NOMO-1 treated with DMSO at 0.1 percent for 48 hours (cell line): ENCODE measurements at regions not wholly inside any gene's neighbourhood (a gene's known extent, or its start where the extent isn't known, plus 50 kb on each side); places are given as distances from the start of the nearest gene placed in this dataset.

Experiments
- DNase-seq: peaks from one replicate; lab custom pipeline; 2025; ENCODE audit not compliant: unreplicated experiment; lab: John Stamatoyannopoulos, UW

DNA sequence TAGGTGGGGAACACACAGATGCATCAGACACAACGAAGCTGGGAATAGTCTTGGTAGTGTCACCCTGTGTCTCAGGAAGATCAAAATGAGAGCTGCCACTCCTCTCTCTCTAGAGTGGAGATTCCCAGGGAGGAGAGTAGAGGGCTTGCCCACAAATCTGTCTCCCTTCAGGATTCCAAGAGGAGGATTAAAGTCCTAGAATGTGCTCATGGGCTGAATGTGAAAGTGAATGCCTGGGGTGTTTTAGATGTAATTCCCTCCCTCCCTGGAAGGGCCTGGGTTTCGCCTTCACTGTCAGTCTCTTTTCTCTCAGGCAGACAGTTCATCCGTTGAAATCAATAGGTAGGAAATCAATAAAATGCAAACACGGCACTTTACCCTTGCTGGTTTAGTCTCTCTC is 282.6 kb upstream of the PPARGC1A start:
- DNase-seq: no peak

DNA sequence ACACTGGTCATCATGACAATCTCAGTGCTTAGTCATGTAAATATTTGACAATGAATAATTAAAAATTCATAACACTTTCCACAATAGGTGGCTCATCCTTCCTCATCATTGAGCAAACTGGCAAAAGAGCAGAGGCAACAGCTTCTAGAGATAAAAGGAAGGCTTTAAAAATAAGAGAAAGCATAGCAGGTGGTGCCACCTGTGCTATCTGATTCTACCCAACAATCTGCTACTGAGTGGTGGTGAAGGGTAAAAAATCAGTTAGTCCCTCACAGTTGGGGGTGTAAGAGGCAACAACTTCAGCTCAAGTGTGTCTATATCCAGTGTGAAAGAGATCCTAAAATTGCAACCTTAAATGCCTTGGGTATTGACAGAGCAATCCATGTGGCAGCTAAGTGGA is 280.1 kb upstream of the PPARGC1A start:
- DNase-seq: no peak

DNA sequence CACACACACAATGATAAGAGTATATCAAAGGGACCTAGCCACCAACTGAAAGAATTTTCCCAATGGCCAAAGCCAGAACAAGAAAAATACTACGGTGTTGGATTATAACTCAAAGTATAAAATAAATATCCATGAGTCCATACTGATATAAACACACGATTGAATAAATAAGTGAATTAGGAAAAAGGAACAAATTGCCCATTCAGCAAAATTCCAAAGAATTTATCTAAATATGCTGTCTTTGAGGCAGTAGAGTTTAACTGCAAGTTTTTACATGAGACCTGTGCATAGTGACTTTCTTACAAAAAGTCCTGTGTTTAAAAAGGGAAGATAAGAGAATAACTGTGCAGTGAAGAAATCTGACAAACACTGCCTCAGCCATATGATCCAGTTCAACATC is 278.8 kb upstream of the PPARGC1A start:
- DNase-seq: no peak

DNA sequence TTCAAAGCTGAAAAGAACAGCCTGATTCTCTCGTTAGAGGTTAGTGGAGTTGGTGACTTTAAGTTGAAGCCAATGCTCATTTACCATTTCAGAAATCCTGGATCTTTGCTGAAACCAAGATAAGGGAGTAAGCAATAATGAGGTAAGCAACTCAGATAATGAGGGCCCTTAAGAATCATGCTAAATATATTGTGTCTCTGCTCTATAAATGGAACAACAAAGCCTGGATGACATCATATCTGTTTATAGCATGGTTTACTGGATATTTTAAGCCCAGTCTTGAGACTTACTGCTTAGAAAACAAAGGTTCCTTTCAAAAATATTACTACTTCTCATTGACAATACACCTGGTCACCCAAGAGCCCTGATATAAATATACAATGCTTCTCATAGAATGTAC is 276.7 kb upstream of the PPARGC1A start:
- DNase-seq: no peak

DNA sequence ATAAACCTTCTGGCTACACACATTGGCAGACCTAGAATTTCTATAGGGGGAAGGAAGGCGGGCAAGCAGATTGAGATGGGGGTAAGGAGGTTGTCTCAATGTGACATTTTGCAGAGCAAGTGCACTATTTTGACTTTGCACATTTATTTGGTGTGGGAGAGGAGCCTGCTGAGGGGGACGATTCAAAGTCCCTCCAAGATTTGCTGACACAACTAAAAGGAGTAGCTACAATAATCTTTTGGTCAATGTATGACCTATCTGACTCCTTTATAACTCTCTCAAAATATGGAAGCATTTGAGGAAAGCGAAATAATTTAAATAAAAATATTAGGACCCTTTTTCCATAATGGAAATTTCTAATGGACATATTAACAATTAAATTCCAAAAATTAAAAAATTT is 274.9 kb upstream of the PPARGC1A start:
- no peak for DNase-seq

DNA sequence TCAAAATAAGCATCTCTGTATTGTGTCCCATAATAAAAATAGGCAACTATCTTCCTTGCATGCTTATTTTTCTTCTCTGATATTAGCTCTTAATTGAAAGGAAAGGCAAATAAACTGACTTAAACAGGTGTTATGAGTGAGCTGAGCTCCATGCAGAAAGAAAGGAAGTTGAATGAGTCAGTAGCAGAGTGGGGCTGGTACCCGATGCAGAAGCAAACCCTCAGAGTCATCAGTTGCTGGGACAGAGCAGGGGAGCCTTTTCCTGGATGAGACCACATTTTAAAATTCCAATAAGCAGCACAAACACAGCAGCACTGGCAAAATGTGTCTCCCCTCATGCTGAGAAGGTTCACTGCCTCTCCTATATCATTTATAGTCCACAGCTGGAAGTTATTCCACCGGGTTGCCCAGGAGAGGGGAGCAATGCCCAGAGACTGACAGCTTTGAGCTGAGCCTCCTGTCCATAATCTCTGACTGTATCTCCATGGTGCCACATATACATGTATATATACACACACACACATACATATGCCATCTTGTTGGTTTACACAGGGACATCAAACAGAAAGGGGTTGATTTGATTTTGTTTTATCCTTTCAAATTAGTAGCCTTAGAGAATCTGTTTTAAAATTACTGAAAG is 274.3 kb upstream of the PPARGC1A start:
- no peak for DNase-seq

DNA sequence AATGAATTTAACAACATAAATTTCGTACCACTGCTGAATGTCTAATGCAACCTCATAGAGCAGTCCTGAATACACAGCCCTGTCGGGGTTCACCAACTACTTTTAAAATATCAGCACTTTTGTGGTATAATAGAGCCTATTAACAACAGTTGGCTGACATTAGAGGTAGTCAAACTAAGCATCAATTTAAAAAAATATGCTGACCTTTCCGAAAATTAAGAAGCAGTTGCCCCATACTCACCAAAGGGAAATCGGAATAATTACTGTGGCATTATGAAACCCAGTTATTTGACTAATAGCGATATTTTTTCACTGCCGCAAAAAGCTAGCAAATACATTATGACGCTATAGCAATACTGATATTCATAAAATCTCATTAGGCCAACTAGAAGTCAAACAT is 273.5 kb upstream of the PPARGC1A start:
- no peak for DNase-seq

DNA sequence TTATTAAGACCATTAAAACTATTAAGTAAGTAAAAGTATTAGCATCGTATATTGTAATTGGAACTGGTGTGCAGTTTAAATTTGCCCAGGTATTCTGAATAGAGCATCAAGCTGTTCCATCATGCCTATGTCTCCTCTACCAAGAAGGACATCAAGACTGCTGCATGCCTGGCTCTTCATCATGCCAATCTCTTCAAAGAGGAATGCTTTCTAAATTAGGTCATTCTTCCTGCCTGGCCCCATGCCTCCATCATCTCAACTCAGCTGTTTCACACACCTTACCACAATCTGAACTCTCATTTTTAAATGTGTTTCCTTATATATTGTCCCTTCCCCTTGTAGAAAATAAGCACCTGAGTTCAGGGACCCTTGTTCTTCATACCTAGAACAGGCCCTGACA is 270.5 kb upstream of the PPARGC1A start:
- no peak for DNase-seq

DNA sequence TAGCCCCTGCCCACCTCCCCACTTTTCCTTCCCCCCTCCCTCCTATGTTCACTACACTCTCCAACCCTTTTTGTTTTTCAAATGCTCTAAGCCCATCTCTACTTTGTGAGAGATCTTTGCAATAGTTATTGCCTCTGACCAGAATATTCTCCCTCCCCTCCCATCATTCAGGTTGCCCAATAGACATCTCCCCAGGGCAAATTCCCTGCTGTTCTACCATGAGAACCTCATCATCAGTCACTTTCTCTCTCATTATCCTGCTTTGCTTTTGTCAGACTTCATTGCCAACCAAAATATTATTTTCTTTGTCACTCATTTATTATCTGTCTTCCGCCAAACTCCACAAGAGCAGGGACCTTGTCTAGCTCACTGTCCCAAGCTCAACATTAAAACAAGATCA is 268.2 kb upstream of the PPARGC1A start:
- DNase-seq: no peak

DNA sequence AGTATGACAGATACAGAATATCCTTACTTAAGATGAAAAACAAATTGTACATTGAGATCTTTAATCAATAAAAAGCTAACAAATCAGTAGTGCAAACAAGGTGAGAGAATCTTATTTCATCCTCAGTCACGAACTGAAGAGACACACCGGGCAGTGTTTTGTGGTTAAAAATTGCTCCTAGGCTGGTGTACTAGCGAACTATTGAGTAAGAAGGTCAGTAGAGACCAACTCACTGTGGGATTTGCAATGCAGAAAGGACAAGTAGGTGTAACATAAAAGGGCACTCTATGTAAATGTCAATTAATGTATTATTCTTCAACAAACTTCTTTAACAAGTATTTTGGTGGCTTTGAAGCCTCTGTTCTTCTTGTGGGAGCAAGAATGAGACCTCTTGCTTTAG is 260.2 kb upstream of the PPARGC1A start:
- no peak for DNase-seq

DNA sequence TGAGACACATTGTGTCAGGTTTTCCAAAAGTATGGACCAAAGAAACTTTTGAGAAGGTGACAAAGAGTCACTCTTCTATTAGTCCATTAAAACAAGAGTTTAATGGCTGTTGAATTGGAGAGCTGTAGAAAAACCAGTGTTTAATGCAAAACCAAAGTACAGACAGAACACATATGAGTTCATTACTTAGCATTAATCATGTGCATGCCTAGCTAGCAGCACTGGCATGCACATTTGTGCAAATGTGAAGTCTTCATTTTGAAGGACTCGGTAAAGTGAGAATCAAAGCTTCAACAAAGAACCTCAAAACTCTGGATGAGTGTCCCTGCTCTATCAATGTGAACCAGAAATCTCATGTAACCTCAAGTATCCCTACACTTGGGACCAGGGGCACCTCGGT is 256.3 kb upstream of the PPARGC1A start:
- no peak for DNase-seq

DNA sequence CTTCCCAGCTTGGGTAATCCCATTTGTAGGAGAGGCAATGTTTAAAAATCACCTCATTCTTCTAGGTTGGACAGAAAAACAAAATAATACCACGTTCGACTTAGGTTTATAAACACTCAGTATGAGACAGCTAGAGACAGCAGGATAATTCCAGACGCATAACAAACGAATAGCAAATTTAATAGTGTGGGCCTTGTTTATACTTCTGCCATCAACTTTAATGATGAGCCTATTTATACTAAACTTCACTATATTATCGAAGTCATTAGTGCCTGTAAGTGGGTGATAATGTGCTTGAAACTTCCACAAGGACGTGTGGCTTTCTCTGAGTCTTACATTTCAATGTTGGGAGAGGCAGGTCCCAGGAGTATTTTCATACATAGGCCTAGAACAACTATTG is 255.7 kb upstream of the PPARGC1A start:
- DNase-seq: no peak

DNA sequence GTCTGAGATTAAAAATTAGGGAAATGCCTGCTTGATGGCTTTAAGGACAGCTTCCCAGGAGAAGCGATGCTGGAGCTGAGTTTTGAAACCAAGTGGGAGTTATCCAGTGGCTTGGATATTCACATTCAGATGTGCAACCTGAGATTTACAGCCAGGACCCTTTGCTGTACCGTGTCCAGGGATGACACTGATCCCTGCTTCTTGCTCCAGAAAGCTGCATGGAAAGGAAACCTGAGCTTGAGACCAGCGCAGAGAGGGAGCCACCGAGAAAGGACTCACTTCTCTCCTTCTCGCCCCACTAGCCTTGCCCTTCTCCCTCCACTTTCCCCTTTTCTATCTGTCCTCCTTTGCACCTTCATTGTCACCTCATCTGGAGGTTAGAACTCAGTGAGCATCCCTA is 254.5 kb upstream of the PPARGC1A start:
- DNase-seq: no peak

DNA sequence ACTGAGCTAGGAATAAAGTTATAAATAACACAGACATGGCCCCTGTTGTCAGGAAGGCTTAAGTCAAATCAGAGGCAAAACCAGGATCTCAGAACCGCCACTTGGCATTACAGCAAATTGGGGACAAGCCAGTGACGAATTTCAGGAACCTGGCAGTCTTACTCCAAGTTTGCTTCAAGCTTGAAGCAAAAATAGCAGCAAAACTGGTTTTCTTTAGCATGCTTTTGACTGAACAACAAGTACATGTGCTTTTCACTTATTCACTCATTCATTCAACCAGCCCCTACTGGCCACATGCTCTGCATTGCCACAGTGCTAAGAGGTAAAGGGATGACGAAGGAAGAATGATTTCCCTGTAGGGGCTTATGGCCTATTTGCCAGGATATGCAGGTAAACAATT is 253.9 kb upstream of the PPARGC1A start:
- no peak for DNase-seq

DNA sequence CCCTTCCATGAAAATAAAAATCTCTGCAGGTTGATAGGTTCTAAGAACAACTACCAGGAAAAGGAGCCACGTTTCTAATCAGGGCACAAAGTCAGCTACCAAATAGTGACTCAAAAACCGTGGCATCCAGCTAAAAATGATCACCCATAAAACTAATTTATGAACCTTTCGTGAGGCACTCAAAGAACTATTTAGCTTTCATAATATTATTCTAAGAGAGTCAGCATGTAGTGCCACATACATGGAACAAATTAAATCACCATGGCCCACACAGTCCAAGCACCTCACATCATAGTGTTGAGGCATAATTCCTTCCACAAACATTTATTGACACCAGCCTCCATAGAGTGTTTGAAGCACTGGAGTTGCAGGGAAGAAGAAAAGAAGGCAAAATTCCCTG is 252.0 kb upstream of the PPARGC1A start:
- no peak for DNase-seq

DNA sequence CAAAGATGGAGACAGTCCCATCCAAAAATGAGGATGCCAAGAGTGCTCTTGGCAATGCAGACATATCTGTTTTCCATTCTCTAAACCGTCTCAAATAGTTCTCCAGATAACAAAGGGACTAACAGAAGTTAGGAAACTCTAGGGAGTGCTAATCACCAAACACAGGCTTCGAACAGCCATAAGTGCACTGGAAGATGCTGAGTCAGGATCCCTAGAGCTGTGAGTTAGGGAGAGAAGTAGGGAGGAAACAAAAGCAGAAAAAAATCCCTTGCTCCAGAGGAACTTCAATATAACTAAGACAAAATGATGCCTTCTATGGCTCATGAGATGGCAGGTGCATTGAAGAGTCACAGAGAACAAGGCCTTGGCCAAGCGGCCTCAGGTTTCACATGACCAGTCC is 251.0 kb upstream of the PPARGC1A start:
- DNase-seq: no peak

DNA sequence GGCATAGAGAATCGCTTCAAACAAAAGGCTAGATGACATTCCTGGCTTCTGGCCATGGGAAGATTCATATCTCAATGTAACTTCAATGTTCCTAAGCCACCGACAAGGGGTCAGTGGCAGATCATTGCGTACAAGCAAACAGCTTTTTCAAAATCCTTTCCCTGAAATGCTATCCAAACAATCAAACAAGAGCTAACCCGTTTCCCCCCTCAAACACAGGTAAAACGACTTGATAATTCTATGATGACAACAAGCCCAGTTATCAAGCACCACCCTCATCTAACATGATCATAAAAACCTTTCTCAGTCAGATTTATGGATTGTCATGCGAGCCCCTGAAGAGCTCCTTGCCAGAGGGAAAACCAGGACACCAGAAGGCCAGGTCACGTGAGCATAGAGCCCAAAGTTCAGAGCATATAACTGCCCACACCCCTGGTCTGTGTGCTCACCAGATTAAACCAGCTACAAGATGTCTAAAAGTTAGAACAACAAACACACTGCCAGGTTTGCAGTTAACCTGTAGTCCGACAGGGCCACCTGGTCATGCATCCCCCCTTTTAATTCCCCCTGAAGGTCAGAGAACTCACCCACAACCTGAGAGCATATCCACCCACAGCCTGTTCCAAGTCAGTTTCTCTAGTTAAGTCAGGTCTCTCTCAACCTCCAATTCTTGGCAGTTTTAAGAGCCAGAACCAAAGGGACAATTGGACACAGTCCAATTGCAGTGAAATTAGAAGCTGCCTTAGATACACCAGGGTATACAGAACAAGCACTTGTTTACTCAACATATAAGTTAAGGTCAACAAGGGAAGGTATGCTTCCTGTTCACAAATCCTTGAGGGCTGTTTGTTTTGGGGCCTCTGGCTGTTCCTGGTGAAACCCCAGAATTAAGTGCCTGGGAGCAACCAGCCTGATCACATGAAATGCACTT is 248.1 kb upstream of the PPARGC1A start:
- no peak for DNase-seq

DNA sequence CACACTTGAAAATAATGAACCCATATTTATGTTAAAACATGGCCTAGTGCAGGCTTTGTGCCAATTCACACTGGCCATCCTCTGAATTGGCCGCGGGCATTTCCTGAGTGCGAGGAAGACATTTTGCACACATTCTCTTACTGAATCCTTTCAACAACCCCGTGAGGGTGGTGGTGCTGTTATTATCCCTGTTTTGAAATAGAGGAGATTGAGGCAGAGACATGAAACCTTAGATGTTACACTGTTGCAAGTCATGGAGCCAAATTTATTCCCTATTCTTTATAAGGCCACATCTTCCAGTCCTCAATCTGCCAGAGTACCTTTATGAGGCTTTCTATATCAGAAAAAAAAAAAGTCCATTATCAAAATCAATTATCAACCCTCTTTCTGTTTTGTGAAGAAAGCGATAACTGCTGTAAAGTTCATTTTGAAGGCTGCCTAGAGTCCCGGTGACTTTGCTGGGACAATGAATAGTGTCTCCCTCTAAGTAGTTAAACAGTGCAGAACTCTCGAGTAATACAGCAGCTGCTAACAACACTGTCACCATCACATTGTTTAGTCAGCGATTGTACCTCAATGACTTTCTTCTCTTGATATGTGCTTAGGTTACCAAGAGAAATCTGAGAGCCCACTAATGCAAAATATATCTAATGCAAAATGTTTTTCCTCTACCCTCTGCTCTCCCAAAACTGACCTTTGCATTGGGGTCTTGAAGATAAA is 242.3 kb upstream of the PPARGC1A start:
- no peak for DNase-seq

DNA sequence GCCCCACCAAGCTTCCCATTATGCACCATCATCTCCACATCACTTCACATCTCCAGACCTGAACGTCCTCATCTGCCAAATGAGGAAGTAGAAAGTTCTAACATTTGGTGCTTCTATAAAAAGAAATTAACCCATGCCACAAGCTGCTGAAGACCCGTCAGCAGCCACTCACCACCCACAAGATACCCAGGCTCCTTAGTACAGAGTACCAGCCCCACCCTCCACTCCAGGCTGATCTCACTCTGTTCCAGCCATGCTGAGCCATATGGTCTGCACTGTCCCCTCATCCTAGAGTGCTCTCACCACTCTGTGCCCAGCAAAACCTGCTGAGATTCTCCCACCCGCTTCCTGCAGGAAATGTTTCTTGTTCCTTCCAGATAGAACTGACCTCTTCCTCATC is 240.8 kb upstream of the PPARGC1A start:
- DNase-seq: peak; percentile 75

DNA sequence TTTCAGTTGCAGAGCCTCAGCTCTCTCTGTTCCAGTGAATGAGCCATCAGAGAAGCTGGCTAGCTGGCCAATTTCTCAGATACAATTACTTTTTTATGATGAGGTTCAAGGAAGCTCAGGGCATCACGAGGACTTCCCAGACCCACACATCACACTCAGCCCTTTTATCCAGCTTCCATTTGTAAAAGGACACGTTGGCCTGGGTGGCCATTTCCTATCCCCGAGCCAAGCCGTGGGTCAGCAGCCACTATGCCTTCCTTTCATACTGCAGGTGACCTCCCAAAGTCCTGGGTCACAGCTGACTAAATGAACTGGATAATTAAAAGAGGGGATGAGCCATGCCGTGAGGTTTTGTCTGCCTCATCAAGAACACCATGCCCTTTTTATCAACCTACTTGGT is 236.9 kb upstream of the PPARGC1A start:
- no peak for DNase-seq

DNA sequence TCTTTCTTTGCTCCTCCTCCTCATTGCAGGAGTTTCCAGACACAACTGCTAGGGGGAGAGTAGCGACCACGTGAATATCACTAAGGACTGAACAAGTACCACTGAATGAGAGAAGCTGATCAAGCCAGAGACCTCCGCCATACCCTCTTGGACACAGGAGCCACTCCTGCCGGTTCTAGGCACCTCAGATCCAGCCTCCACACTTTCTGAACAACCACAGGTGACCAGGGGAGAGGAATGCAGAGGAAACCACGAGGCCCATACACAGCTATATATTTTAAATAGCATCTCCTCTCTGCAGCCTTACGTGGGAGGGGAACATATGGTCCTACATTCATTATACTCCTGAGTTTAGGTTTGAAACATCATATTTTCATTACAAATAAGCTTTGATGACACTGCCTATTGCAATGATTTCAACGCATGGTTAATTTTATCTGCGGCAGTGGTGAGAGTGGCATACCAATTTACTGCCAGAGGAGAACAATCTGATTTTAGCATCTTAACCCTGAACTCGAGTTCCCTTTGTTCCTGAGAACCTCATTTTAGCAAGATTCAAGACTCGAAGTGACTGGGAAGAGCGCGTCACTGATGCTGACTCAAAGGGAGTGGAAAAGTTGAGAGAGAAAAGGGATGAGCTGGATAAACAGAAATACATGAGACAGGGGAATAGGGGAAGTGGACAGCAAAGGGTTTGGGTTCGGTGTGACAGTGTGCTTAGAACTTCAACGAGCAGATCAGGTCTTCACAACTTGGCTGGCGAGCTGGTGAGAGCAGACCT is 231.7 kb upstream of the PPARGC1A start:
- DNase-seq: no peak
